BJ (cell line): ENCODE measurements at regions not wholly inside any gene's neighbourhood (a gene's known extent, or its start where the extent isn't known, plus 50 kb on each side); places are given as distances from the start of the nearest gene placed in this dataset.

Source experiments
- CTCF ChIA-PET: fragments of 350-600 bp; formaldehyde crosslinking; extraction: SDS; loops from one replicate; lab custom pipeline; 2021; ENCODE audit warnings: antibody characterized with exemption, inconsistent platforms; lab: Yijun Ruan, JAX
- POLR2A ChIA-PET: fragments of 300-600 bp; sonication (Branson Sonifier 250); formaldehyde crosslinking; extraction: SDS; loops from one replicate; lab custom pipeline; 2021; ENCODE audit warnings: antibody characterized with exemption; lab: Charles Lee
- DNase-seq: peaks from one replicate; pipeline ENCODE4 v3.0.0-alpha.2; 2011; ENCODE audit warnings: low read depth
- H3K27me3 ChIP-seq: 2 replicates; pipeline ENCODE4 v1.6.0; 2011; ENCODE audit warnings: low read length; ENCODE audit not compliant: control insufficient read depth, insufficient read depth
- H3K36me3 ChIP-seq: 2 replicates; pipeline ENCODE4 v1.5.1; 2011; ENCODE audit warnings: low read length; ENCODE audit not compliant: control insufficient read depth, insufficient read depth
- H3K4me3 ChIP-seq: 2 replicates; pipeline ENCODE4 v1.5.1; 2011; ENCODE audit warnings: low read depth, mild to moderate bottlenecking, control low read depth, low read length
- TF ChIP-seq, protein P1 (sequence below): IDR thresholded peaks from 2 replicates; pipeline ENCODE4 v1.5.1; 2011; ENCODE audit warnings: low read depth, mild to moderate bottlenecking, control low read depth, inconsistent platforms, low read length, moderate library complexity; ENCODE audit not compliant: insufficient read depth

DNA sequence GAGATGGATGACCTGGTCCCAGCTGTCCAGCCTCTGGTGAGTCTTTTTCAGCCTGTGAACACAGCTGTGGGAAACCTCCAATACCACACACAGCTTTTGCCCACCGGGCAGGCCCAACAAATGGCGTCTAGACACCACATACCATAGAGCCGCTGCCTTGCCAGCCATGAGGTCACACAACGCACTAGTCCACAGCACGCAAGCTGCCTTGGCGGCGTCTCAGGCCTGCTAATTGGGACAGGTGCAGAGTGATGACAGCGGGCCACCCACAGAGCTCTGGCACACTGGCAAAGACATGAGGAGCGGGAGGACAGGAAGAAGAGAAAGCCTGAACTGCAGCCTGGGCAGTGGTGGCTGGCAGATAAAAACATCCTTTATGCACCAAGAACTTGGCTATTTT, 125.5 kb downstream of the ADAMTS1 start:
- Histone ChIP-seq H3K4me3 (no peak overlapping the region), H3K27me3 (no peaks in the 10 kb centered on the region), H3K36me3 (no peaks in the 10 kb centered on the region)
- ChIA-PET POLR2A (no interaction called here), CTCF (interaction anchor here (0.7 to 2.0 kb wide), 3 partner anchors 11 to 110 kb away, joined by 3 to 13 read pairs (median 4); no protein-coding TSS in a partner anchor)
- TF ChIP-seq, protein P1, sequence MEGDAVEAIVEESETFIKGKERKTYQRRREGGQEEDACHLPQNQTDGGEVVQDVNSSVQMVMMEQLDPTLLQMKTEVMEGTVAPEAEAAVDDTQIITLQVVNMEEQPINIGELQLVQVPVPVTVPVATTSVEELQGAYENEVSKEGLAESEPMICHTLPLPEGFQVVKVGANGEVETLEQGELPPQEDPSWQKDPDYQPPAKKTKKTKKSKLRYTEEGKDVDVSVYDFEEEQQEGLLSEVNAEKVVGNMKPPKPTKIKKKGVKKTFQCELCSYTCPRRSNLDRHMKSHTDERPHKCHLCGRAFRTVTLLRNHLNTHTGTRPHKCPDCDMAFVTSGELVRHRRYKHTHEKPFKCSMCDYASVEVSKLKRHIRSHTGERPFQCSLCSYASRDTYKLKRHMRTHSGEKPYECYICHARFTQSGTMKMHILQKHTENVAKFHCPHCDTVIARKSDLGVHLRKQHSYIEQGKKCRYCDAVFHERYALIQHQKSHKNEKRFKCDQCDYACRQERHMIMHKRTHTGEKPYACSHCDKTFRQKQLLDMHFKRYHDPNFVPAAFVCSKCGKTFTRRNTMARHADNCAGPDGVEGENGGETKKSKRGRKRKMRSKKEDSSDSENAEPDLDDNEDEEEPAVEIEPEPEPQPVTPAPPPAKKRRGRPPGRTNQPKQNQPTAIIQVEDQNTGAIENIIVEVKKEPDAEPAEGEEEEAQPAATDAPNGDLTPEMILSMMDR: no peak
- no peak for DNase-seq

DNA sequence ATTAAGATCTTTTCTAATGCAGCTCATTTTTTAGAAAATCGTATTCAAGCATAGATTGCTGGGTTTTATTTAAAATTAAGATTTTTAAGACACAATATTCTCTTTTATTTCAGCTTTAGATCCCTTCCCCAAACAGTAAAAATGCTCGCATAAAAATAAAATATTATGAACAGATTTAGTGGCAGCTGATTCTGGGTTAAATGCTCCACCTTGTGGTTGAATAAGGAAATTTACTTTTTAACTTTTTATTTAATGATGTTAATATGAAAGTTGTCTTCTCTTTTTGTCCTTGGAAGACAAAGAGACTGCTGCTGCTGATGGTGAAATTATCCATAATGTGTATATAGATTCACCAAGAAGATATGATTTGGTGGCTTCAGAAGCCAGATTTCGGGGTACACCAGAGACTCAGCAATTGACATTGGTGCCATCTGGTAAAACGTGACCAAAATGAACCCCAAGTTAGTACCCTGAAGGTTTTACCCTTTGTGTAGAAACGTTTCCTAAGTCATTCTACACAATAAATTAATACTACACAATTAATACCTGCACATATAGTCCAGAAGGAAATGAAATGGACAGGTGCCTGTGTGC, 128.0 kb downstream of the ADAMTS1 start:
- TF ChIP-seq, protein P1: peak; percentile 54
- Histone ChIP-seq H3K27me3 (no peaks in the 10 kb centered on the region), H3K4me3 (no peak overlapping the region), H3K36me3 (no peaks in the 10 kb centered on the region)
- no peak for DNase-seq
- CTCF ChIA-PET: interaction anchor here (0.7 to 2.6 kb wide), 18 partner anchors 9 to 1110 kb away, joined by 3 to 22 read pairs (median 4); partner anchors contain the start of gene APP
- POLR2A ChIA-PET: interaction anchor here (0.6 kb wide), 1 partner anchor 115 kb away, joined by 4 read pairs; no protein-coding TSS in a partner anchor

DNA sequence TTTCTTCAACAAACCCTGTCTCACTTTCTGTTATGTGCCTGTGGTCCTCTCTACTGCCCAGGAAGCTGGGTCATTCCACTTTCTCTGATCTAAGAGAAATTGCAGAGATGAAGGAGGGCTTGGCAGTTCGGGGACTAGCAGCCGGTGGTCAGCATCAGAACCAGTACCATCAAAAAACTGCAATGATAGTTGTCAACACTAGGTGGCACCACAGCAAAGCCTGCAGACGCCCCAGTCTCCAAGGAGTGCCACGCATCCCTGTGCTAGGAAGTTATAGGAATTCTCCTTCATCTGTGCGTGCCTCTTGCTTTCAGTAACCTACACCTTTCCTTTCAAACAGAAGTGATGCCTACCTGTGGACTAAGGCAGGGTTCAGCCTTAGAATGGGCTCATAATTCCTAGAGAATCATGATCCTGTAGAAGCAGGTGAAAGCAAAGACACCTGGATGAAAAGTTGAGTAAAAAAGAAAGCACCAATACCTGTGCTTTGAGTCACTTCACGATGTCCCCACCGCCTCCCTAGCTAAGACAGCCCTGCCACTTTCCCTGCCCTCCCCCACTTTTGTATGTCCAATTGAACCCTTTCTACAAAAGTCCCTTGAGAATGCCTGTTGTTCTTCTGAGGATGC, 129.2 kb downstream of the ADAMTS1 start:
- no peak for DNase-seq
- TF ChIP-seq, protein P1: peak; percentile 94
- ChIA-PET POLR2A (no interaction called here), CTCF (interaction anchor here (1.3 to 2.4 kb wide), 3 partner anchors 15 to 819 kb away, joined by 3 to 6 read pairs (median 3); no protein-coding TSS in a partner anchor)
- Histone ChIP-seq H3K4me3 (no peak overlapping the region), H3K36me3 (no peaks in the 10 kb centered on the region), H3K27me3 (no peaks in the 10 kb centered on the region)

DNA sequence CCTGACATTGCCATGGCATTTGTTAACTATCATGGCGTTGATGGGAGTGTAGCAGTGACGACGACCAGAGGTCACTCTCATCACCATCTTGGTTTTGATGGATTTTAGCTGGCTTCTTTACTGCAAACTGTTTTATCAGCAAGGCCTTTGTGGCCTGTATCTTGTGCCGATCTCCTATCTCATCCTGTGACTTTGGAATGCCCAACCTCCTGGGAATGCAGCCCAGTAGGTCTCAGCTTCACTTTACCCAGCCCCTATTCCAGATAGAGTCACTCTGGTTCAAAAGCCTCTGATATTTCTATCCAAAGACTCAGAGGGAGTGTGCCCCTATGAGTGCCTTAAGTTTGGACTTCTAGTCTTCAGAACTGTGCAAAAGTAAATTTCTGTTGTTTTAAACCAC, 130.1 kb downstream of the ADAMTS1 start:
- no peaks in the 10 kb centered on the region for H3K36me3 ChIP-seq
- TF ChIP-seq, protein P1: no peak
- DNase-seq: no peak
- H3K27me3 ChIP-seq: no peaks in the 10 kb centered on the region
- POLR2A ChIA-PET: no interaction called here
- H3K4me3 ChIP-seq: no peak overlapping the region
- CTCF ChIA-PET: interaction anchor here (1.3 kb wide), 1 partner anchor 818 kb away, joined by 3 read pairs; no protein-coding TSS in a partner anchor

DNA sequence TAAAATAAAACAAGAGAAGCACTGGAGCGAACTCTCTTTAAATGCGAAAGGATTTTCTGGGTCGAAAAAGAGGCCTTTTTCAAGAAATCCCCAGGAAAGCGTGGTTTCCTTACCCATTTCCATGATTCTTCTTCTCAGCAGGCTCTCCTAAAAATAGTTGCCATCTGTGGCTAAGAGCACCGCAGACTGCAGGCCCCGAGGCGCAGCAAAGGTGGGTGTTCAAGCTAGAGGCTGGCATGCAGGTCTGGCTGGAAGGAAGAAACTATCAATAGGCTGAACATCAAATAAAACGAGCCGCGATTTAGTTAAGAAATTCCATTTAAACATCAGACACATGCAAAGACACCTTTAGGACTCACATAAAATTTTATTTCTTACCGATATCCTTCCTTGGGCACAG, 135.1 kb downstream of the ADAMTS1 start:
- no peak overlapping the region for H3K4me3 ChIP-seq
- no peaks in the 10 kb centered on the region for H3K27me3 ChIP-seq
- CTCF ChIA-PET: no interaction called here
- DNase-seq: no peak
- POLR2A ChIA-PET: no interaction called here
- TF ChIP-seq, protein P1: no peak
- no peaks in the 10 kb centered on the region for H3K36me3 ChIP-seq
